AG08395 (cell line): ENCODE measurements at regions not wholly inside any gene's neighbourhood (a gene's known extent, or its start where the extent isn't known, plus 50 kb on each side); places are given as distances from the start of the nearest gene placed in this dataset.

Experiments used
- DNase-seq: peaks from one replicate; pipeline ENCODE4 v3.0.0; 2012; ENCODE audit warnings: mixed read lengths, low spot score

DNA sequence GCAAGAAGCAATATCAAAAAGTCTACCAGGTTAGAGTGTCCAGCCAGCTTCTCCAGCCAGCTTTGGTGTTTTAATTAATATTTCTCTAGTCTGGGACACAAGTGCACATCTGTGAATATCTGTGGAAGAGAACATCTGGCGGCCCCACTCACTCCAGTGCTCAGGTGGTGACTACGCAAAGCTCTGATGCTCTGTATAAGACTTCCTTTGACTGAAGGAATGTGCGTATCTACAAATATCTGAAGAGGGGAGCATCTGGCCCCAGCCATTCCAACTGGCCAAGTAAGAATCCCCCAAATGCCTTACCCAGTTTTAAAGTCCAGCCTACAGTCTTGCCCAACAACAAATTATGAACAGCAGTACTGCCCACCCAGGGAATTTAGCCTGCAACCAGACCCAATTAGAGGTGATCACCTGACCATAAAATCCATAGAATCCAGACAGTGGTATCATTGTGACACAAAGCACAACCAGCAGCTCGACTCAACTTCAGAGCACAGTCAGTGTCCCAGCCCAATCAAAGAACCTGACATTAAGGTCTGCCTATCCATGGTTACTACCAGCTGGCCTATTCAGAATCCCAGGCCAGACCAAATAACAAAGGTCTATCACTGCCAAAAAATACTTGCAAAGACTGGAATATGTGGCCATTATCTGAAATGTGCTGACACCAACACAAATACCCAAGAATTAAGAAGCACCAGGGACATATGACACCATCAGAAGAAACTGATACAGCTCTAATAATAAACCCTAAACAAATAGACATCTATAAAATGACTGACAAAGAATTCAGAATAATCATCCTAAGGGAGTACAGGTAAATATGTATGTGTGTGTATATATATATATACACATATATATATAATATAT is 76.1 kb upstream of the MANEA start:
- no peak for DNase-seq

DNA sequence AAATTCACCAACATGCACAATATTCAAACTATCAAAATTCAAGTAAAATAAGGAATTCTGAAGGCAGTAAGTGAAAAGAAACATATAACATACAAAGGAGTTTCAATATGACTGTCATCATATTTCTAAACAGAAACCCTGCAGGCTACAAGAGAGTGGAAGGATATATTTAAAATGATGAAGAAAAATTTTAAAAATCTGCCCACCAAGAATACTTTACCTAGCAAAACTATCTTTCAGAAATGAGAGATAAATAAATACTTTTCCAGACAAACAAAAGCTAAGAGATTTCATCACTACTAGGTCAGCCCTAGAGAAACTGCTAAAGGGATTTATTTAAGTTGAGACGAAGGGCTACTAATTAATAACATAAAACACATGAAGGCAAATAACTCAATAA is 73.8 kb upstream of the MANEA start:
- no peak for DNase-seq

DNA sequence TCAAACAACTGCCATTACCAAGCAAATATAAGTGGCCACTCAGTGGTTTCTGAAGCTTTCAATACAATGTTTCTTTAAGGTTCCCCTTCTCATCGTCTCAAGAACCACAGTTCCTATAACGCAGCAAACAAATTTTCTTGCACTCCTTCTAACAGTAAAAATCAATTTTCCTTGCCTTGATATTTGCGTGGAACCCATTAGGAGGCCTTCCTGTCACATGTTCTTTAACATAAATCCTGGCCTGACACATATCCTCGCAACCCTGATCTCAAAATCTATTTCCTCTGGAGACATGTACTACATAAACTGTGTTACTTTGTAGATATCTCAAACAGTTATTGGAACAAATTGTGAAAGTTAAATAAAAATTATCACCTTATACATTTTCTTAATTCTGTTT is 65.9 kb upstream of the MANEA start:
- no peak for DNase-seq

DNA sequence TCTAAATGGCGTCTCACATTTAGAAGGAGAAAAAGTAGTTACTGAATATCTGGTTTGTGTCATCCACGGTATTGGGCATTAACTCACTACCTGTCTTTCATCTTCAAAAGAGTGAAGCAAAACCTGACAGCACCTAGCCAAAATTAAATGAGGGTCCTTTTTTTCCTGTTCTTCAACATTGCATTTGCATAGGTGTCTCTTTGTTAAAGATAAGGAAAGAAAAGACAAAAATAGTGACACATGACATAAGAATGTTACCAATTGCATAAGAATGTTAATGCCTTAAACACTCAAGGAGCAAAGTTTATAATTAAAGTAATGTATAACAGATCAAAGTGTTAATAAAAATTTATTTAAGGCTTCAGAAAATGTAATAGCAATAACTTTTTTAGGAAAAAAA is 61.4 kb upstream of the MANEA start:
- DNase-seq: no peak

DNA sequence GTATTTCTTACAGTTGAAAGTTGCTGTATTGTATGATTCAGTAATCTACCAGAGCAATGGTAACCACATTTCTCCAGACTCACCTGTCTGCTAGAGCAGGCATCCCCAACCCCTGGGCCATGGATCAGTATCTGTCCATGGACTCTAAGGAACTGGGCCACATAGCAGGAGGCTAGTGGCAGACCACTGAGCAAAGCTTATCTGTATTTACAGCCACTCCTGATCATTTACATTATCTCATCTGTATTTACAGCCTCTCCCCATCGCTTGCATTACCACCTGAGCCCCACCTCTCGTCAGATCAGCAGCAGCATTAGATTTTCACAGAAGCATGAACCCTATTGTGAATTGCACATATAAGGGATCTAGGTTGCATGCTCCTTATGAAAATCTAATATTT is 60.3 kb upstream of the MANEA start:
- no peak for DNase-seq

DNA sequence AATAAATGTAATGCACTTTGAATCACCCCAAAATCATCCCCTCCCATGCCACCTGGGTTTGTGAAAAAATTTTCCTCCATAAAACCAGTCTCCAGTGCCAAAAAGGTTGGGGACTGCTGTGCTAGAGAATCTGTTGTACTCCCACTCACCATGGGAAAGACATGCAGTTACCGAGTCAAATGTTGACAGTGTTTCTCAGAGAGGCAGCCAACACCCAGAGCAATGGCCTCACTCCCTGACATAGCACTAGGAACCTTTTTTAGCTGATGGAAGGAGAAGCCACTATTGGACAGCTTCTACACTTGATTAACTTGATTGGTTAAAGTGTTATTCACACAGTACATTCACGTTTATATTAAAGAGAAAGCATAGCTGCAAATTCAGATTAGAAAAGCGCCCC is 59.8 kb upstream of the MANEA start:
- DNase-seq: no peak

DNA sequence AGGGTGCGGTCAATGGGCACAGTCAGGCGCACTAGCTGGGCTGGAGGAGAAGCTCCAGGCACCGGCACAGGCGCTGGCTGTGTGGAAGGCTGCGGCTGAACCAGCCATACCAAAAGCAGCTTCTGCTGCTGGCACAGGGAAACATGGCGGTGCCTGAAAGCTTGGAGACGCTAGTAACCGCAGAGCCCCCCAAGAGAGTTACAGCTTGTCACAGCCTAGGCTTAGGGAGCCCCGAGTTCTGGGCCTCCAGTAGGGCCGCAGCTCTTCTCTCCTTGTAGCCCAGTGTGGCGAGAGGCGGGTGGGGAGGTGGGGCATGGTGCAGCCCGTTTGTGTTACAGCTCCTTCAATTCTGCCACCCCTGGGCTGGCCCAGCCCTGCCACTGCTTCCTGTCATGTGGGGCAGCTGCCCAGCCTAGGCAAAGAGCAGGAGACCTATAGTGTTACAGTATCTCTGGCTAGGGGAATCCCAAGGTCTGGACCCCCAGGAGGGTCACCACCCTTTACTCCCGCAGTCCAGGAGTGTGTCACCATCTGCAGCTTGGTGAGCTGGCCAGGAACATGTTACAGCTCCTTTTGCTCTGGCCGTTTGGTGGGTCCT is 58.6 kb upstream of the MANEA start:
- no peak for DNase-seq

DNA sequence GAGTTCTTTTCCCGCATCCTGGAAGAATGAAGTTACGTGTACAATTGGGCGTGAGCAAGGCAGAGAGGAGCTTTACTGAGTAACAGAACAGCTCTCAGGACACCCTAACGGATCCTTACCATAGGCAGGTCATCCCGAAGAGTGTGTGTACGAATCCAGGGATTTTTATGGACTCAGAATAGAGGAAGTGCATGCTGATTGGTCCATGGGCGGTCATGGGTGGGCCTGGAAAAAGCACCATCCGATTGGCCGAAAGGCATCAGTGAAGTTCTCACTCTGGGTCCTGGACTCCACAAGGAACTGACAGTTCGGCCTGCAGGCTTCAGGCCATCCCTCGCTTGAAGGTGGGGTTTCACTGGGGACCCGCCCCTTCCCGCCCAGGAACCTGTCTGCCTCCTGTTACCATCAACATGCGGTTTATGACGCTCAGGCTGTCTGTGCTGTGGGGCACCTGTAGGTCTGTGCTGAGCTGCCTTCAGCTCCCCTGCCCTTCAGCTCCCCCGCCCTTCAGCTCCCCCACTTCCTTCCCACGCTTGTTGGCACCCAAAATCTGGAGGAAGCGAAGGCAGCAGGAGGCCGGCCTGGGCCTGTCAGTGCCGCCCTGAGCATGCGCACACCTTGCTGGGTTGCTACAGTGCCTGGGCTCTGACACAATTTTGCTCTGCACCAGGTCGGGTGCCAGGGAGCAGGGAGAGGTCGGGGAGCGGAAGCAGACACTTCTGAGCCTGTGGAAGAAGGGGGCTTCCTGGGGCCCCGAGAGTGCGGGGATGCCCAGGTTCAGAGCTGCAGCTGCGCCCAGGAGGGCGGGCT is 57.9 kb upstream of the MANEA start:
- DNase-seq: no peak

DNA sequence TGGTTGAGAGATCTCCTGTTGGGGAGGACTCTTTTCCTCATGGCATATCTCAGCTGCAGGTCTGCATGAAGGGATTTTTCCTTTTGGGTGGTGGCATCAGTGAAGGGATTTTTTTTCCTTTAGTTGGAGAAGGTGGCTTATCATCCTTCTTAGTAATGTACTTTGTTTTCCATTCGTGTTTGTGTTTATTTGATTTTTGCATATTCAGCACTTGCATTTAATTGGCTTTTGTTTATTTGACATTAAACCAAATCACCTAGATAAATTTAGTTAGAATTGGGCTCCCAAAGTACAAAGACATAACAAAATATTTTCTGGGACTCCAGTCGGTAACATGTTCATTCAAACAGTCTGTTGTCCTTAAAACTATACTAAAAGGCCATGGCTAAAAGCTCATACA is 56.2 kb upstream of the MANEA start:
- DNase-seq: no peak
